G401 (cell line): ENCODE measurements at regions not wholly inside any gene's neighbourhood (a gene's known extent, or its start where the extent isn't known, plus 50 kb on each side); places are given as distances from the start of the nearest gene placed in this dataset.

Source experiments
- DNase-seq: peaks from one replicate; pipeline ENCODE4 v3.0.0-alpha.2; 2015; ENCODE audit warnings: low spot score
- in situ Hi-C: cut with HindIII; loops from 2 replicates; pipeline ENCODE4 v1.10.0; 2016; ENCODE audit warnings: low sequenced_read_pairs, mixed read lengths

DNA sequence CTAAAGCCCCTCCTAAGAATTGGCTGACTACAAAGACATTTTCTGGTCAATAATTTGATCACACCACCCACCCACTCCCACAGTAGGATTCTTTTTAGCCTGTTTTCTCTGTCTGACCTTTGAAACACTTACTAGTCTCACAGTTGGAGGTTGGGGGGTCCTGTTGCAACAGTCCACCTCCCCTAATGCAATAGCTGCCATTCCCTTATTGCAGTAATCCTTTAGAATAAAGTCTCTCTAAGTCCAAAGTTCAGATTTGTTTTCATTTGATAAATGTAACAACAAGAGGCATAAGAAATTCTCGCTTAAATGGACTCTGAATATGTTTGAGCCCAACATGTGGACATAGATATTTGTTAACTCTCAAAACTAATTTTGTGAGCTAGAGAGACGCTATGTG is 1326.8 kb upstream of the TMEFF2 start:
- in situ Hi-C loops, result no loop called here
- DNase-seq, result no peak

DNA sequence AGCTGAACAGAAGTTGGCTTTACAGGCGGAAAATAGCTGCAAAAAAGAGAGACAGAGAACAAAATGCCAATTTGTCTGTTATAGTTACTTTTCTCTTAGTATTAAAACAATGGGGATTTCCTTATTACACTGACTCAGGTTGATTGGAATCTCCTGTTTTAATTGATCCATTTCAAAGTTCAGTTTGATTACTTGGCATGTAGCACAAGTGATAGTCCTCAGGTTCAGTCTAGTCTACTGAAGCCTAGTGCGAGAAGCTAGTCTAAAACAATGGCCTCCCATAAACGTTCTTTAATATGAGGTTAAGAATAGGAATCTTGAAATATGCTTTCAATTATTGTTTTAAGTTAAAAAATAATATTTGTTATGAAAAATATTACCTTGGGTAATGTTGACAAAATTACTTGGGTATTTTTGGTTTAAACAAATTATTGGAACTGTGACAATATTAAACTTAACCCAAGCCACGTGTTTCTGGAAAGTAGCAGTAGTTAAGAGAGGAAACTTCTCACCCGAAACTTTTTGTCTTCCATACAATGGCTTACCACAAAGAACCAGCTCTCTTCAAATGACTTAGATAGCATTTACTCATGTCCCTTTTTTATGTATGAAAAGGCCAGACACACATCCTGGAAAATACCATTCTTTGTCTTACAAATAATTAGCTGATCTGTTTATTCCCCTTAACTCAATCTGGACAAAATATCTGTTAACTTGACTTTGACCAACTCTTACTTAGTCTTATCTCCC is 1326.2 kb upstream of the TMEFF2 start:
- in situ Hi-C loops, result no loop called here
- no peak for DNase-seq

DNA sequence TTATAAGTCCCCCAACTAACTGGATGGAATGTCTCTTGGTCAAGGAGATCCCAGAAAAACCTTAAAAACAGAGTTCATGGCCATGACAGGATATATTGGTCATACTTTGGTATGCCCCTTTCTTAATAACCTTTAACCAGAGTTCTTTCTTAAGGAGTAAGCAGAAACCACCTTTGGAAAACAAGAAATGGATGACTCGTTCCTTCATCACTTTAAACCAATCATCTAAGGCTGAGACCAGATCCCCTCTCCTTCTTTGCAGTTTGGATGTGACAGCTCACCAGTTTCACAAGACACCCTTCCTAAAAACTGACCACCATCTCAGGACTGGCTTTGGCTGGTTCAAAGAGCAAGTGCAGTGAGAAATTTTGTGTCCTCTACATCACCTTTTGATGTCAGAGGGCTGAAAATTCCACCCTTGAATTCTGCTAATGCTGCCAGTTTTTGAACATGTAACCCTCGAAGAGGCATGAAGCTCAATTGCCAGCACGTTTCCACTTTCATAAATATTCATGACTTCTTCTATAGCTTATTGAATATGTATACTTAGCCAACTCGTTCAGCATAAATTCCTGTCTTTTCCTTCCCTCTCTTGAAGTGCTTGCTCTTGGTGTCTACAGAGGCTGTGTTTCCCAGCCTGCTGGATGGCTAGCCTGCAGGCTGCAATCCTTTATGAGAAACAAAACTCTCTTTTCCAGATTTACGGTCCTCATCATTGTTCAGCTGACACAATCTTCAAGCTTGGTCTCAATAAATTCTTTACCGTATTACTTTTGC is 1323.5 kb upstream of the TMEFF2 start:
- DNase-seq, result no peak
- in situ Hi-C loops, result no loop called here

DNA sequence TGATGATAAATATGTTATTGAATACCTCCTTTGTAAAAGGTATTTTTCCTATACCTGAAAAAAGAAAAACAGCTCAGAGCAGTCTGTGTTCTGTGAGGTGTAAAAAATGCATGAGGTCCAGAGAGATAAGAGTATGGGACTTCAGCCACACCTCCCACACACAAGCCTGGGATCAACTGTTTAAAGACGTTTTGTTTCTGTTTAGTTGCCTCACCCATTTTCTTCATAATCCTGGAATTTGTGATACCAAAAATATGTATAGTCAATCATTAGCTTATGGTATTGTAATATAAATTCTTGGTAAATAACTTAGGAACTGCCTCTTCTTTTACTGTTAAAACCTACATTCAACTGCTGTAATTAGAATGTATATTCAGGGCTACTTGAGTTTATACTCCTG is 1322.9 kb upstream of the TMEFF2 start:
- in situ Hi-C loops, result no loop called here
- no peak for DNase-seq

DNA sequence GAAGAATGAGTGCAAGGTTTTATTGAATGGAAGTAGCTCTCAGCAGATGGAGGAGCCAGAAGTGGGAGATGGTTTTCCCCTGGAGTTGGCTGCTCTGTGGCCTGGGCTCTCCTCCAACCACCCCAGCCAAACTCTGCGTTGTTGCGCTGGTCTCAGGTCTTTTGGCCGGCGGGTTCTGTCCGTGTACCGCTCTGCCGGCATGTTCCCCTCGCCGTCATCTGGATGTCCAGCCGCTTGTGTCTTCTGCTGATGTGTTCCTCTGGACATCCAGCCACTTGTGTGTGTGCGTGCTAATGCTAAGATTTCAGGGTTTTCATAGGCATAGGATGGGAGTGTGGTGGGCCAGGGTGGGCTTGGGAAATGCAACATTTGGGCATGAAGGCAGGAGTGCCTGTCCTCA is 1311.3 kb upstream of the TMEFF2 start:
- no peak for DNase-seq
- in situ Hi-C loops, result no loop called here

DNA sequence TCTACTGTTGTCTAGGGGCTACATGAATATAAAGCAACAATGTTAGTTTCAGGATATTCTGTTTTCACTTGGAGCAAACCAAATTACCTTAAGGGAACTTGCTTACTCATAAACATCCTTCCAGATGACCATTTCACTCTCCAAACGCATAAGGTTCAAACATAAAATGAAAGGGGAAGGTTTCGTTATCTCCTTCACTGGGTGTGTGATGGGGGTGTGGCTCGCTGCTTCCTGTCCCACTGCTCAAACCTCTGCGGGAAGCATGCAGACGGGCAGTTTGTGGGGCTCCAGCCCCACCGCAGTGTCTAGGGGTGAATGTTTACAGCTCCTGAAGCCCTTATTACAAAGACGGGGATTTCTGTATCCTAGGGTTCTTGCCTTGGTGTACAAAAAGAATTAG is 1310.9 kb upstream of the TMEFF2 start:
- no peak for DNase-seq
- in situ Hi-C loops, result no loop called here

DNA sequence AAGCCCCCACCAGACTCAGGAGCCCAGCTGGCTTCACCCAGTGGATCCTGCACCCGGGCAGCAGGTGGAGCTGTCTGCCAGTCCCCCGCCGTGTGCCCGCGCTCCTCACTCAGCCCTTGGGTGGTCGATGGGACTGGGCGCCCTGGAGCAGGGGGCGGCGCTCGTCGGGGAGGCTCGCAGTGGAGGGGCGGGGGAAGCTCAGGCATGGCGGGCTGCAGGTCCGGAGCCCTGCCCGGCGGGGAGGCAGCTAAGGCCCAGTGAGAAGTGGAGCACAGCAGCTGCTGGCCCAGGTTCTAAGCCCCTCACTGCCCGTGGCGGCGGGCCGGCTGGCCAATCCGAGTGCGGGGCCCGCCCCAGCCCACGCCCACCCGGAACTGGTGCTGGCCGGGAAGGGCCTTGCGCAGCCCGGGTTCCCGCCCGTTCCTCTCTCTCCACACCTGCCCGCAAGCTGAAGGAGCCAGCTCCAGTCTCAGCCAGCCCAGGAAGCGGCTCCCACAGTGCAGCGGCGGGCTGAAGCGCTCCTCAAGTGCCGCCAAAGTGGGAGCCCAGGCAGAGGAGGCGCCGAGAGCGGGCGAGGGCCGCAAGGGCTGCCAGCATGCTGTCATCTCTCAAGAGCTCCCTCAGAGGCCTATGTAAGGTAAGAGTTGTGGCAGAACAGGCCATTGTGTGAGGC is 1307.8 kb upstream of the TMEFF2 start:
- DNase-seq, result no peak
- in situ Hi-C loops, result no loop called here

DNA sequence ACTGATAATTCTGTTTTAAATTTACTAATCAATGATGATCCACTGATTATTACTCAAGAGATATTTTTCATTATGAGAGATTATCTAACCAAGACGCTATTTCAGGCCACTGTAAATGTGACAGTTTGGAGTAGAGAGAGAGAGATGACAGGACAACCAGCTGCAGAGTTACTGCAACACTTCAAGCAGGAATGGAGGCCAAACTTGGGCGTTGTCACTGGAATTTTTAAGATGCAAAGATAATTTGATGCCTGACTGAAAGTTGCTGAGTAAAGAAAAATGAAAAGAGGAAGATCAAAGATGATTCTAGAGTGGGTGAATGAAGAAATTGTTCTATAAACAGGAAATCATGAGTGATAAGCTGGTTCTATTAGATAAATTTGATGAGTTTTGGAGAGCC is 1302.1 kb upstream of the TMEFF2 start:
- in situ Hi-C loops, result no loop called here
- no peak for DNase-seq

DNA sequence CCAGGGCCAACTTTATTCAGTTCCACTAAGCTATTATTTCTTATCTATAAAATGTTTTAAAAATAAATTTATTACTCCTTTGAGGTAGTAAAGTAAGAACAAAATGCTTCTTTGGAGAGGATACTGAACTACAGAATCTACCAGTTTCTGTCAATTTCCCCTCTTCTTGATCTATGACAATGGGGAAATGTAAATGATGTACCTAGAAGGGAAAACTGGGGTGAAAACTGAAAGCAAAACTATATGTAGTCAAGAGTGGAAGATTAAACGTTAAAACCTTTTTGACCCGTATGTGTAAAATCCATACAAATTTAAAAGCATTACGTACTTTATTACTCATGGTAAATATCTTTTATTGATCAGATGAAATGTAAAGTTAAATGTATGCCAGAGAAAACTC is 1287.8 kb upstream of the TMEFF2 start:
- no peak for DNase-seq
- in situ Hi-C loops, result no loop called here

DNA sequence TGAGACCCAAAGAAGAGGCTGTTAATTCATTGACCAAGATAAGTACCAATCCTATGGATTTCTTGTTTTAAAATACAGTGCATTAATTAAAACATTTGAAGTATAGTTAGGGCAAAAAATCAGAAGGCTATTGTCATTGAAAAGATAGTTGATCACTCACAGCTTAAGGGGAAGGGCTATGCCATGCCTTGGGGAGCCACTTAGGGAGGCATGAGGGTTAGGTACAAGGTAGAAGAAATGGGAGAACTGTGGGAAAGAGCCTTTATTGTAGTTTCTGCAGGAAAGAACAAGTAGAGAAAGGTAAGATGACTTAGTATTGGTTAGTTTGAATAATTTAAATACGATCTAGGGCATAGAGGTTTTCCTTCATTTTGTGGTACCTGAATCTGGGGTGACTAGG is 1285.5 kb upstream of the TMEFF2 start:
- in situ Hi-C loops, result no loop called here

DNA sequence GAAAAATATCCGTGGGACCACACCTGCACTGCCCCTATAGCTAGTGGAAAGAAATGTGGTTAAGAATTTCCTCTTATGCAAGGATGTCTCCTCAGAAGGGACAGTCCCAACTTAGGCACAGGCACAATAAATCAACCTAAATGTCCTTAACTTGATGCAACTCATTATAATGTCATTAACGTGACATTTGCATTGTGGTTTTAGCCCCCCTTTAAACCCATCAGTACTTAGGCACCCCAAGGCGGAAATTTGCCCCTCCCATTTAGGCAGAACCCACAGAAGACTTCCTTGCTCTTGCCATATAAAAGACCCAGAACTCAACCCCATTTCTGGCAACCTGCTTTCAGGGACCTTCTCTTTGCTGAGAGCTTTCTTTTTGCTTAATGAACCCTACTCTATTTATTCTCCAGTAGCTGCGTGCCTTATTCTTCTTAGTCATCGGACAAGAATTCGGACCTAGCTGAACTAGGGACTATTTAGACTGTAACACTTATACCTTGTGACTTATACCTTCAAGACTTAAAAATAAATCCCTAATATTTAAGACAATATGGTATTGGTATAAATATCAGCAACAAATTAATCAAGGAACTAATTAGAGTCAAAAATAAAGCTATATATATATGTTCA is 1281.6 kb upstream of the TMEFF2 start:
- in situ Hi-C loops, result no loop called here
- no peak for DNase-seq

More for the DNA sequence above, 1285.5 kb upstream of the TMEFF2 start:
- DNase-seq, result no peak

DNA sequence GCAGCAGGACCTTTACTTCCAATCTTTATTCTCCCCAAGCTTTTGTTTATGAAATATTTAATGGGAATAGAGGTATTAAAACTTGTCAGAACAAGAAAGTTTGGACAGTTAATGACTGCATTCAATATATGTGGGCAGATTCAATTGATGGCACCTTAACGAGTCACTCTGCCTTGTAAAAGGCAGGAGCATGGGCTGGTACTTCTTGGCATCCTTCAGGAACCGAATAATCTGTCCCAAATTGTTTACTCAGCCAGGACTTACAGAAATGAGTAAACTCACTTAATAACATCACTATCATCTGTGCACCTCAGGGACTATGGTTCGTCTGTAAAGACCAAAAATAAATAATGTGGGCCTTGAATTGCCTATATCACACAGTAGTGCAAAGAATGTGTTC is 1280.3 kb upstream of the TMEFF2 start:
- no peak for DNase-seq
- in situ Hi-C loops, result no loop called here

DNA sequence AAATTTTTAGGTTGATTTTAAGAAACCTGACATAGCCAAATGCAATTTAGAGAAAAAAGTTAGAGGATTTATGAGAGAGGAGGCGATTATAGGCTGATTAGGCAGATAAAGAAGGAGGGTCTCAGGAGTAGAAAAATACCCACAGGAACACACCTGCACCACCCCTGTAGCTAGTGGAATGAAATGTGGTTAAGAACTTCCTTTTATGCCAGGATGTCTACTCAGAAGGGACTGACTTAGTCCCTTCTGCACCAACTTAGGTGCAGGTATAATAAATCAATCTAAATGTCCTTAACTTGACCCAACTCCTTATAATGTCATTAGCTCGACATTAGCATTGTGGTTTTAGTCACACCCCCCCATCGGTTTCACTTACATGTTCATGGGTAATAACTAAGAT is 1274.5 kb upstream of the TMEFF2 start:
- DNase-seq, result no peak
- in situ Hi-C loops, result no loop called here

DNA sequence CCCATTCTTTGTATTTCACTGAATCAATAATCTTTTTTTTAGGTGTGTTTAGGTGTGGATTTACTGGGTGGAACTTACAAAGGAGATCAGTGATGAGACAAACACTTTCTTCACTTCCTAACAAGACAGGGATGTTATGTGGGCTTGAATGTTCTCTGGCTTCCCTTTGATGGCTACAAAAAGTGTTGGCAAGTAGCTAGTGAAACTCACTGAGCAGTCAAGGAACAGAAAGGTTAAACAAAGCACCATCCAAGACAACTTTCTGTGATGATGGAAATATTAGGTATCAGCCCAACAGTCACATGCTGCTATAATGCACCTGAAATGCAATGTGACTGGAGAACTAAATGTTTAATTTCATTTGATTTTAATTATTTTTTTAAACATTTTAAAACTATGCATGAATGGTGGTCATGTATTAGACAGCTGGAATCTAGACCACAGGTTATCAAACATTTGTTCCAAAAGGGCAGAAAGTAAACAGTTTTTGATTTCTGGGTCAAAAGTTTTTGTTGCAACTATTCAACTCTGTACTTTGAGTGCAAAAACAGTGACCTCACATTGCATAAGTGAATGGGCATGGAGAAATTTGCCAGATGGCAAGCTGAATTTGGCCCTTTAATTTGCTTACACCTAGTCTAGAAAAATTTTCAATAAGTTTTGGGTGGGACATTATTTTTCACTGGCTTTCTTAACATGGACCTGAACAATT is 1272.7 kb upstream of the TMEFF2 start:
- no peak for DNase-seq
- in situ Hi-C loops, result no loop called here

DNA sequence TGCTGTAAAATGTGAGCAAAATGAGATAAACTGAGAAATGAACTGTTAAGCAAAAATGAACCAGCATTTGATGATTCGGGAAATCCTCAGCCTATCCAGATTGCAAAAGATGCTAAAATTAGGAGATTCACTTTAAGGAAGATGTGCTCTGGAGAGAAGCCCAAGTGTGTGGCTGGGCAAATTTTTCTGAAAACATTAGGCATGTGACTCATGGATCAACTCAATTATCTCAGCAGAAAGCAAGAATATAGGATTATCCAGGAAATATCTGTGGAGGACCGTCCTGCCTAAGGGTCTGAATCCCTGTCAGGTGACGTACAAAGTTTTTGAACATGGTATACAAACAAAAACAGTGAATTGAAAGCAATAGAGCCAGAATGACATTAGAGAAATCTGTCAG is 1268.3 kb upstream of the TMEFF2 start:
- in situ Hi-C loops, result no loop called here
- no peak for DNase-seq

DNA sequence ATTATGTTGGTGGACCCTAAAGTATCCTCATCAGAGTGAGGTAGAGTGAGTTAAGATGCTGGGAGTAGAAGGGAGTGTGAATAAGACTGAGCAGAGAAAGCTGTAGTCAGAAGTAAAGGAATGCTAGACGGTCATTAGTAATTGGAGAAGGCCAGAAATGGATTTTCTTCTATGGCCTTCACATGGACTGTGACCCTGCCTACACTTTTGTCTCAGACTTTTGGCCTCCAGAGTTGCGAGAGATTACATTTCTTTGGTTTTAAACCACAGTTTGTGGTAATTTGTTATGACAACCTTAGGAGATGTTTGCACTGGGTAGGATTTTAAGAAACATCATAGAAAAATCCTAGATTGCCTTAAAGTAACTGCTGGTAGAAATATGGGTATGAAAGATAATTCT is 1267.7 kb upstream of the TMEFF2 start:
- DNase-seq, result no peak
- in situ Hi-C loops, result no loop called here

DNA sequence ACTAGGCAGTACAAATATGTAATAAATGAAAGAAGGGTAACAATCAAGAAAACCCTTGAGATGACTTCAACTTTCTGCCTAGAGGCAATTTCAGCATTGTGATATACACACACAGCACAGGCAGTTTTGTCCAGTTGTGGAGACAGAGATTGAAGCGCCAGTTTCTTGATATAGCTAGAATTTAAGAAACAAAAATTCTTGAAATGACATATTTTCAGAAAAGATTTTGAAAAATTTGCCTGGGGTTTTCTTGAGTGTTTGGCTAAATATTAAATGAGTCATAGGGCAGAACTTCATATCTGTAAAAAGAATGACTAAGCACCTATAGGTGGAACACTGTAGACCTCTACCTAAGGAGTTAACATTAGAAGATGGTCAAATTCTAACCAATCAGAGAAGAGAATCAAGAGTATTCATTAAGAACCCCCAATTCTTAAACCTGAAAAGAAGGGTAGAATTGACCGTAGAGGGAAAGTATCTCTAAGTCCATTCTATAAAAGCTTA is 1266.8 kb upstream of the TMEFF2 start:
- in situ Hi-C loops, result no loop called here
- DNase-seq, result no peak

DNA sequence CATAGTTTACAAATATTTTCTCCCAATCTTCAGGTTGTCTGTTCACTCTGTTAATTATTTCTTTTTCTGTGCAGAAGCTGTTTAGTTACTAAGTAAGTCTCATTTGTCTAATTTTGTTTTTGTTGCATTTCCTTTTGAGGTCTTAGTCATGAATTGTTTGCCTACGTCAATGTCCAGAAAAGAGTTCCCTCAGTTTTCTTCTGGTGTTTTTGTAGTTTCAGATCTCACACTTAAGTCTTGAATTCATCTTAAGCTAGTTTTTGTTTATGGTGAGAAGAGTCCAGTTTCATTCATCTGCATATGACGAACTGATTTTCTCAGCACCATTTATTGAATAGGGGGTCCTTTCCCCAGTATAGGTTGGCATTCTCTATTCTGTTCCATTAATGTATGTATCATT is 1252.2 kb upstream of the TMEFF2 start:
- in situ Hi-C loops, result no loop called here
- no peak for DNase-seq

DNA sequence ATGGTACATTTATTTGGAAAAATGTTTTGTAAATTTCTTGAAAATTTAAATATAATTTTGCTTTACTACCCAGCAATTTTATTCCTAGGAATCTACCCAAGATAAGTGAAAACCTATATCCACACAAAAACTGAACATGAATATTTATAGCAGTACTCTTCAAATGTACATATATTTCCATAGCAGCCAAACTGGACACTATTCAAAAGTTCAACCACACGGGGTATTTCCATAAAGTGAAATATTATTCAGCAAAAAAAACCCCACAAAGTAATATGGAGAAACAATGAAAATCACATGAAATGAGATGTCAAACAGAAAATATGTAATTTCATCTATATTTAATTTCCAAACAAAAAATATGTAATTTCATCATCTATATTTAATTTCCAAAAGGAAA is 1247.6 kb upstream of the TMEFF2 start:
- in situ Hi-C loops, result no loop called here
- no peak for DNase-seq
